HepG2 (cell line): ENCODE measurements at regions not wholly inside any gene's neighbourhood (a gene's known extent, or its start where the extent isn't known, plus 50 kb on each side); places are given as distances from the start of the nearest gene placed in this dataset.

Source experiments
- ATAC-seq: fragments of 200-7000 bp; cut with Tn5 transposase; 3 replicates; pipeline ENCODE4 v1.9.1; 2020; ENCODE audit warnings: mild to moderate bottlenecking, moderate library complexity
- BruUV-seq: library from RNA; stranded (reverse); fragments of 400-500 nt; replicated peaks from 2 replicates; lab custom pipeline; 2021; lab: Mats Ljungman, UMichigan
- CTCF ChIA-PET: fragments of 300-600 bp; formaldehyde crosslinking; extraction: SDS; loops from one replicate; lab custom pipeline; 2021; ENCODE audit warnings: low total read pairs, inconsistent platforms, low intra/inter-chr PET ratio; lab: Yijun Ruan, JAX
- POLR2A ChIA-PET: fragments of 350-600 bp; sonication (Branson Sonifier 250); formaldehyde crosslinking; loops from one replicate; lab custom pipeline; 2020; ENCODE audit warnings: antibody characterized with exemption, inconsistent platforms; lab: Yijun Ruan, JAX
- DNase-seq: peaks from one replicate; pipeline ENCODE4 v3.0.0-alpha.2; 2015; ENCODE audit warnings: low spot score
- FAIRE-seq: peaks from 3 replicates; lab custom pipeline; 2011; peaks lifted over from hg19 to GRCh38; lab: Jason Lieb, UNC
- H2AFZ ChIP-seq: one replicate; pipeline ENCODE4 v1.6.1; 2011; ENCODE audit warnings: low read length, inconsistent platforms
- H3K27ac ChIP-seq: fragments of 300-600 bp; 3 replicates; pipeline ENCODE4 v1.8.0; 2011; ENCODE audit warnings: mixed run types, mild to moderate bottlenecking, mixed read lengths, low read length, inconsistent platforms; ENCODE audit not compliant: insufficient read depth; ENCODE audit errors: extremely low read length
- H3K27me3 ChIP-seq, 2 experiments: fragments of 200-600 bp in 1 of 2; 2 replicates in 1 of 2; 3 replicates in 1 of 2; pipeline versions ENCODE4 v1.6.0 to v1.8.0; 2011; ENCODE audit warnings: low read length in 2 of 2, mild to moderate bottlenecking in 2 of 2, moderate library complexity in 2 of 2, inconsistent platforms in 1 of 2; ENCODE audit not compliant: insufficient read depth in 2 of 2, control insufficient read depth in 1 of 2
- H3K36me3 ChIP-seq, 2 experiments: fragments of 200-600 bp in 1 of 2; replicated peaks in 1 of 2; 2 replicates in 1 of 2; 3 replicates in 1 of 2; pipeline versions ENCODE4 v1.5.1 to v1.8.0; 2011; ENCODE audit warnings: low read length in 2 of 2, inconsistent platforms in 1 of 2; ENCODE audit not compliant: insufficient read depth in 2 of 2, control insufficient read depth in 1 of 2
- H3K4me1 ChIP-seq: 2 replicates; pipeline ENCODE4 v1.5.1; 2012; ENCODE audit warnings: low read length, inconsistent platforms; ENCODE audit not compliant: insufficient read depth
- H3K4me2 ChIP-seq: 2 replicates; pipeline ENCODE4 v1.6.0; 2011; ENCODE audit warnings: low read depth, low read length, inconsistent platforms
- H3K4me3 ChIP-seq, 3 experiments: fragments of 200-600 bp in 1 of 3; sonication (generic), shearing (Covaris generic) in 1 of 3; replicated peaks in 1 of 3; 2 replicates each; pipeline ENCODE4 v1.5.1; 2011 to 2016; ENCODE audit warnings: low read length in 3 of 3, inconsistent platforms in 2 of 3, low read depth in 2 of 3, mild to moderate bottlenecking in 2 of 3, control low read depth in 1 of 3, mixed read lengths in 1 of 3; ENCODE audit not compliant: insufficient read depth in 1 of 3
- H3K79me2 ChIP-seq: one replicate; pipeline ENCODE4 v1.6.1; 2011; ENCODE audit warnings: low read length, inconsistent platforms; ENCODE audit not compliant: insufficient read depth
- H3K9ac ChIP-seq: 2 replicates; pipeline ENCODE4 v1.6.0; 2011; ENCODE audit warnings: mild to moderate bottlenecking, low read depth, low read length, inconsistent platforms; ENCODE audit not compliant: insufficient read depth
- H3K9me3 ChIP-seq: 2 replicates; pipeline ENCODE4 v1.5.1; 2012; ENCODE audit warnings: mild to moderate bottlenecking, low read length
- H4K20me1 ChIP-seq: 2 replicates; pipeline ENCODE4 v1.6.0; 2011; ENCODE audit warnings: inconsistent platforms, mild to moderate bottlenecking, low read length, moderate library complexity; ENCODE audit not compliant: insufficient read depth
- ASH2L ChIP-seq: fragments of 300-600, 200-600 bp; sonication (generic); IDR thresholded peaks from 2 replicates; pipeline ENCODE4 v1.7.0; 2017; ENCODE audit warnings: low read depth, mild to moderate bottlenecking, moderate library complexity, mixed read lengths, low read length; ENCODE audit not compliant: insufficient read length
- ETV5 ChIP-seq: IDR thresholded peaks from 2 replicates; pipeline ENCODE4 v1.6.1; 2018; ENCODE audit warnings: missing biosample characterization, missing genetic modification reagents, inconsistent platforms, borderline replicate concordance
- FIP1L1 ChIP-seq: fragments of 200-400 bp; formaldehyde crosslinking; IDR thresholded peaks from 2 replicates; pipeline ENCODE4 v1.6.1; 2018; ENCODE audit warnings: low read depth, mild to moderate bottlenecking, low read length, moderate library complexity, borderline replicate concordance; ENCODE audit not compliant: insufficient read depth
- GATA4 ChIP-seq: sonication (generic); IDR thresholded peaks from 2 replicates; pipeline ENCODE4 v1.6.1; 2016; ENCODE audit warnings: antibody characterized with exemption, low read depth, borderline replicate concordance
- GTF2F1 ChIP-seq: fragments of 150-350 bp; IDR thresholded peaks from 2 replicates; pipeline ENCODE4 v1.6.1; 2014; ENCODE audit warnings: low read length
- HES4 ChIP-seq: sonication (generic); formaldehyde crosslinking; IDR thresholded peaks from 2 replicates; pipeline ENCODE4 v1.9.0; 2021; ENCODE audit warnings: mild to moderate bottlenecking, missing genetic modification reagents, borderline replicate concordance
- HOXA3 ChIP-seq: sonication (generic); formaldehyde crosslinking; IDR thresholded peaks from 2 replicates; pipeline ENCODE4 v1.5.0; 2020; ENCODE audit warnings: missing genetic modification reagents
- PBX2 ChIP-seq: IDR thresholded peaks from 2 replicates; pipeline ENCODE4 v1.6.1; 2016; ENCODE audit warnings: control low read depth
- RBFOX2 ChIP-seq: fragments of 200-400 bp; formaldehyde crosslinking; IDR thresholded peaks from 2 replicates; pipeline ENCODE4 v1.6.1; 2017; ENCODE audit warnings: low read depth, mild to moderate bottlenecking, low read length
- TCF7 ChIP-seq: sonication (generic); IDR thresholded peaks from 2 replicates; pipeline ENCODE4 v1.6.1; 2016; ENCODE audit warnings: antibody characterized with exemption, low read depth
- TP53 ChIP-seq: sonication (generic); formaldehyde crosslinking; conservative IDR thresholded peaks from 2 replicates; pipeline ENCODE4 v1.4.0; 2020; ENCODE audit warnings: missing genetic modification reagents
- YEATS4 ChIP-seq: sonication (generic); formaldehyde crosslinking; IDR thresholded peaks from 2 replicates; pipeline ENCODE4 v1.4.0; 2020; ENCODE audit warnings: missing genetic modification reagents, borderline replicate concordance
- ZFP1 ChIP-seq: IDR thresholded peaks from 2 replicates; pipeline ENCODE4 v1.6.1; 2016
- ZNF234 ChIP-seq: sonication (generic); formaldehyde crosslinking; conservative IDR thresholded peaks from 2 replicates; pipeline ENCODE4 v1.5.1; 2020; ENCODE audit warnings: mild to moderate bottlenecking, missing genetic modification reagents
- WGBS: methylation state at CpG from one replicate; pipeline ENCODE4 v1.1.6; 2017; ENCODE audit warnings: low lambda C conversion rate; 5-methylcytosine and 5-hydroxymethylcytosine counted together
- in situ Hi-C: cut with HindIII; loops from 2 replicates; pipeline ENCODE4 v1.10.0; 2017; ENCODE audit warnings: low pct_unique_long_range_greater_than_20kb; ENCODE audit not compliant: extremely low pct_ligation_motif_present
- intact Hi-C: fragments of 100-400 bp; cut with micrococcal nuclease; formaldehyde crosslinking; loops from one replicate; pipeline ENCODE4 v1.10.0; 2022; ENCODE audit not compliant: unreplicated experiment
- TF ChIP-seq, protein P1 (sequence below): sonication (generic); formaldehyde crosslinking; IDR thresholded peaks from 2 replicates; pipeline ENCODE4 v1.4.0; 2020; ENCODE audit warnings: mild to moderate bottlenecking, missing genetic modification reagents
- TF ChIP-seq, protein P2 (sequence below): sonication (generic); formaldehyde crosslinking; IDR thresholded peaks from 2 replicates; pipeline ENCODE4 v1.8.1; 2023; ENCODE audit warnings: mild to moderate bottlenecking, inconsistent platforms, moderate library complexity, missing genetic modification reagents, borderline replicate concordance
- TF ChIP-seq, protein P3 (sequence below): sonication (generic); formaldehyde crosslinking; IDR thresholded peaks from 2 replicates; pipeline ENCODE4 v1.5.1; 2020; ENCODE audit warnings: missing genetic modification reagents, mild to moderate bottlenecking, borderline replicate concordance

DNA sequence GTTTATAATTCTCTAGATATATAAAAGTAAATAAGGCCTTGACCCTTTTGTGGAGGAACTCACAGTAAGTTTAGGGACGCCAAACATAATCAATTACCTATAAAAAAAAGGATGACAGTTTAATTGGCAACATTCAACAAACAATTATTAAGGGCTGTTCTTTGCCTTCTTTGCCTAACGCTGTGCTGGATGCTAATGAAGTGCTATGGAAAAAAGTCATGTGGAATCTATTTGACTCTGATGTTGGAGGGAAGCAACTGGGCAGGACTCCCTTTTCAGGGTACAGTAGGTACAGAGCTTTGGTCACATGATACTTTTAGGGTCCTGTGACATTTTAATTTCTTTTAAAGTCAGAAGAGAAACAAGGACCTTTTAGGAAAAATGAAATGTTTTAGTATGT lies 91.1 kb downstream of the PCDH7 start (continued):
- TF ChIP-seq RBFOX2 (no peak), GTF2F1 (no peak), YEATS4 (CRISPR knock-in tag) (no peak), HOXA3 (CRISPR knock-in tag) (no peak), HES4 (no peak), ZNF234 (CRISPR knock-in tag) (no peak), ASH2L (no peak)
- TF ChIP-seq, protein P1, sequence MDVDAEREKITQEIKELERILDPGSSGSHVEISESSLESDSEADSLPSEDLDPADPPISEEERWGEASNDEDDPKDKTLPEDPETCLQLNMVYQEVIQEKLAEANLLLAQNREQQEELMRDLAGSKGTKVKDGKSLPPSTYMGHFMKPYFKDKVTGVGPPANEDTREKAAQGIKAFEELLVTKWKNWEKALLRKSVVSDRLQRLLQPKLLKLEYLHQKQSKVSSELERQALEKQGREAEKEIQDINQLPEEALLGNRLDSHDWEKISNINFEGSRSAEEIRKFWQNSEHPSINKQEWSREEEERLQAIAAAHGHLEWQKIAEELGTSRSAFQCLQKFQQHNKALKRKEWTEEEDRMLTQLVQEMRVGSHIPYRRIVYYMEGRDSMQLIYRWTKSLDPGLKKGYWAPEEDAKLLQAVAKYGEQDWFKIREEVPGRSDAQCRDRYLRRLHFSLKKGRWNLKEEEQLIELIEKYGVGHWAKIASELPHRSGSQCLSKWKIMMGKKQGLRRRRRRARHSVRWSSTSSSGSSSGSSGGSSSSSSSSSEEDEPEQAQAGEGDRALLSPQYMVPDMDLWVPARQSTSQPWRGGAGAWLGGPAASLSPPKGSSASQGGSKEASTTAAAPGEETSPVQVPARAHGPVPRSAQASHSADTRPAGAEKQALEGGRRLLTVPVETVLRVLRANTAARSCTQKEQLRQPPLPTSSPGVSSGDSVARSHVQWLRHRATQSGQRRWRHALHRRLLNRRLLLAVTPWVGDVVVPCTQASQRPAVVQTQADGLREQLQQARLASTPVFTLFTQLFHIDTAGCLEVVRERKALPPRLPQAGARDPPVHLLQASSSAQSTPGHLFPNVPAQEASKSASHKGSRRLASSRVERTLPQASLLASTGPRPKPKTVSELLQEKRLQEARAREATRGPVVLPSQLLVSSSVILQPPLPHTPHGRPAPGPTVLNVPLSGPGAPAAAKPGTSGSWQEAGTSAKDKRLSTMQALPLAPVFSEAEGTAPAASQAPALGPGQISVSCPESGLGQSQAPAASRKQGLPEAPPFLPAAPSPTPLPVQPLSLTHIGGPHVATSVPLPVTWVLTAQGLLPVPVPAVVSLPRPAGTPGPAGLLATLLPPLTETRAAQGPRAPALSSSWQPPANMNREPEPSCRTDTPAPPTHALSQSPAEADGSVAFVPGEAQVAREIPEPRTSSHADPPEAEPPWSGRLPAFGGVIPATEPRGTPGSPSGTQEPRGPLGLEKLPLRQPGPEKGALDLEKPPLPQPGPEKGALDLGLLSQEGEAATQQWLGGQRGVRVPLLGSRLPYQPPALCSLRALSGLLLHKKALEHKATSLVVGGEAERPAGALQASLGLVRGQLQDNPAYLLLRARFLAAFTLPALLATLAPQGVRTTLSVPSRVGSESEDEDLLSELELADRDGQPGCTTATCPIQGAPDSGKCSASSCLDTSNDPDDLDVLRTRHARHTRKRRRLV (CRISPR knock-in tag), result no peak
- TF ChIP-seq, all 625 proteins: peak for 0

DNA sequence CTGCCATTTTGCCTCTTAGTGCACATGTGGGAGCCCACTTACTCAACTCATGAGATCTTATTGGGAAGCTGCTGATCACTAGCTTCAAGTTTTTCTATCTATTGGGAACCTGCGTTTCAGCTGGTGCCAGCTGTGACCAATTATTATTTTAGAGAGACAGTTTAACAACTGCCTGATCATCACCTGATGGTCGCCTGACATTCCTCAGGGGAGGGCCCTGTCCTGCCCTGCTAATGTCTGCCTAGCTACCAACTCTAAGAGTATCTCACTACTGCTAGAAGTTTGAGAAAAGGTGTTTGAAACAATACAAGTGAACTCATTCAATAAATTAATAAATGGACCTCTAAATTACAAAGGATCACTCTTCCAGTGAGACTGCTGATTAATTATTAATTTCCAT lies 95.5 kb downstream of the PCDH7 start:
- Histone ChIP-seq H3K4me3 (no peak overlapping the region), H3K27ac (no peak overlapping the region), H3K79me2 (no peaks in the 10 kb centered on the region), H3K27me3 (no peaks in the 10 kb centered on the region), H2AFZ (no peak overlapping the region), H3K4me2 (no peak overlapping the region), H3K9me3 (no peaks in the 10 kb centered on the region), H4K20me1 (no peaks in the 10 kb centered on the region), H3K4me1 (no peaks in the 10 kb centered on the region), H3K9ac (no peak overlapping the region), H3K36me3 (no peaks in the 10 kb centered on the region)
- ATAC-seq (no peak), DNase-seq (no peak), FAIRE-seq (no peak)
- in situ Hi-C loops, result no loop called here
- intact Hi-C loops, result no loop called here
- CTCF ChIA-PET, result no interaction called here
- WGBS, result 0% methylated on average over 2 of the region's 2 CpGs
- POLR2A ChIA-PET, result no interaction called here
- no TSS peak for BruUV-seq
- no peak for TF ChIP-seq GATA4
- no peak for TF ChIP-seq PBX2 (CRISPR knock-in tag)
- no peak for TF ChIP-seq TP53 (CRISPR knock-in tag)
- TF ChIP-seq, protein P2, sequence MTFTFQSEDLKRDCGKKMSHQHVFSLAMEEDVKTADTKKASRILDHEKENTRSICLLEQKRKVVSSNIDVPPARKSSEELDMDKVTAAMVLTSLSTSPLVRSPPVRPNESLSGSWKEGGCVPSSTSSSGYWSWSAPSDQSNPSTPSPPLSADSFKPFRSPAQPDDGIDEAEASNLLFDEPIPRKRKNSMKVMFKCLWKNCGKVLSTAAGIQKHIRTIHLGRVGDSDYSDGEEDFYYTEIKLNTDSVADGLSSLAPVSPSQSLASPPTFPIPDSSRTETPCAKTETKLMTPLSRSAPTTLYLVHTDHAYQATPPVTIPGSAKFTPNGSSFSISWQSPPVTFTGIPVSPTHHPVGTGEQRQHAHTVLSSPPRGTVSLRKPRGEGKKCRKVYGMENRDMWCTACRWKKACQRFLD, result no peak
- TF ChIP-seq, protein P3, sequence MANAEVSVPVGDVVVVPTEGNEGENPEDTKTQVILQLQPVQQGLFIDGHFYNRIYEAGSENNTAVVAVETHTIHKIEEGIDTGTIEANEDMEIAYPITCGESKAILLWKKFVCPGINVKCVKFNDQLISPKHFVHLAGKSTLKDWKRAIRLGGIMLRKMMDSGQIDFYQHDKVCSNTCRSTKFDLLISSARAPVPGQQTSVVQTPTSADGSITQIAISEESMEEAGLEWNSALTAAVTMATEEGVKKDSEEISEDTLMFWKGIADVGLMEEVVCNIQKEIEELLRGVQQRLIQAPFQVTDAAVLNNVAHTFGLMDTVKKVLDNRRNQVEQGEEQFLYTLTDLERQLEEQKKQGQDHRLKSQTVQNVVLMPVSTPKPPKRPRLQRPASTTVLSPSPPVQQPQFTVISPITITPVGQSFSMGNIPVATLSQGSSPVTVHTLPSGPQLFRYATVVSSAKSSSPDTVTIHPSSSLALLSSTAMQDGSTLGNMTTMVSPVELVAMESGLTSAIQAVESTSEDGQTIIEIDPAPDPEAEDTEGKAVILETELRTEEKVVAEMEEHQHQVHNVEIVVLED (CRISPR knock-in tag), result no peak
- TF ChIP-seq TCF7, result no peak
- TF ChIP-seq ZFP1, result no peak
- no peak for TF ChIP-seq FIP1L1
- TF ChIP-seq ETV5 (CRISPR knock-in tag), result no peak
